GM12878 (cell line): ENCODE measurements at regions not wholly inside any gene's neighbourhood (a gene's known extent, or its start where the extent isn't known, plus 50 kb on each side); places are given as distances from the start of the nearest gene placed in this dataset.

Experiments used
- ASH2L ChIP-seq: fragments of 300-600, 200-600 bp; sonication (generic); IDR thresholded peaks from 2 replicates; pipeline ENCODE4 v1.6.1; 2017; ENCODE audit warnings: low read depth, mild to moderate bottlenecking, borderline replicate concordance
- BCL11A ChIP-seq: IDR thresholded peaks from 2 replicates; pipeline ENCODE4 v1.6.1; 2011; ENCODE audit warnings: low read depth, low read length
- CHD1 ChIP-seq: IDR thresholded peaks from 2 replicates; pipeline ENCODE4 v1.6.1; 2012; ENCODE audit warnings: low read depth, low read length, improper control_type of control experiment
- E2F8 ChIP-seq: fragments of 450-650 bp; IDR thresholded peaks from 2 replicates; pipeline ENCODE4 v1.6.1; 2018; ENCODE audit warnings: mild to moderate bottlenecking, low read depth, moderate library complexity; ENCODE audit not compliant: partially characterized antibody
- EED ChIP-seq: sonication (generic); IDR thresholded peaks from 2 replicates; pipeline ENCODE4 v1.6.1; 2016; ENCODE audit warnings: antibody characterized with exemption, low read depth
- ESRRA ChIP-seq: IDR thresholded peaks from 2 replicates; pipeline ENCODE4 v1.6.1; 2012; ENCODE audit warnings: mild to moderate bottlenecking, low read length, improper control_type of control experiment
- HDAC6 ChIP-seq: fragments of 200-600 bp; sonication (generic); IDR thresholded peaks from one replicate; pipeline ENCODE4 v1.8.0; 2017; ENCODE audit warnings: antibody characterized with exemption; ENCODE audit not compliant: unreplicated experiment
- IKZF1 ChIP-seq: fragments of 450-650 bp; conservative IDR thresholded peaks from 2 replicates; pipeline ENCODE4 v1.6.1; 2017; ENCODE audit warnings: antibody characterized with exemption, mild to moderate bottlenecking
- KLF5 ChIP-seq: fragments of 450-650 bp; IDR thresholded peaks from 2 replicates; pipeline ENCODE4 v1.6.1; 2014; ENCODE audit warnings: mild to moderate bottlenecking; ENCODE audit not compliant: partially characterized antibody
- MAX ChIP-seq: IDR thresholded peaks from 2 replicates; pipeline ENCODE4 v1.6.1; 2012; ENCODE audit warnings: low read depth, low read length, improper control_type of control experiment
- MEF2A ChIP-seq: IDR thresholded peaks from 2 replicates; pipeline ENCODE4 v1.6.1; 2011; ENCODE audit warnings: low read depth, mild to moderate bottlenecking, low read length, moderate library complexity; ENCODE audit not compliant: insufficient read depth
- MEF2B ChIP-seq: fragments of 450-650 bp; IDR thresholded peaks from 2 replicates; pipeline ENCODE4 v1.6.1; 2018; ENCODE audit warnings: mild to moderate bottlenecking, moderate library complexity; ENCODE audit not compliant: partially characterized antibody, poor library complexity, severe bottlenecking
- MTA3 ChIP-seq: IDR thresholded peaks from 2 replicates; pipeline ENCODE4 v1.6.1; 2012; ENCODE audit warnings: low read length, inconsistent platforms, borderline replicate concordance
- NFIC ChIP-seq: IDR thresholded peaks from 2 replicates; pipeline ENCODE4 v1.6.1; 2012; ENCODE audit warnings: low read depth, mild to moderate bottlenecking, inconsistent platforms, low read length, moderate library complexity
- NFYA ChIP-seq: IDR thresholded peaks from 2 replicates; pipeline ENCODE4 v1.6.1; 2011; ENCODE audit warnings: low read depth, mild to moderate bottlenecking, low read length, improper control_type of control experiment, borderline replicate concordance
- NR2C1 ChIP-seq: fragments of 450-650 bp; IDR thresholded peaks from 2 replicates; pipeline ENCODE4 v1.6.1; 2017; ENCODE audit warnings: antibody characterized with exemption, mild to moderate bottlenecking, moderate library complexity
- PML ChIP-seq: IDR thresholded peaks from 2 replicates; pipeline ENCODE4 v1.6.1; 2012; ENCODE audit warnings: low read length, inconsistent platforms
- POLR2AphosphoS2 ChIP-seq: IDR thresholded peaks from 2 replicates; pipeline ENCODE4 v1.6.1; 2011; ENCODE audit warnings: low read depth, mild to moderate bottlenecking, low read length, improper control_type of control experiment, moderate library complexity
- POU2F2 ChIP-seq: IDR thresholded peaks from 3 replicates; pipeline ENCODE4 v1.6.1; 2011; ENCODE audit warnings: low read depth, mild to moderate bottlenecking, low read length, borderline replicate concordance
- RAD21 ChIP-seq: IDR thresholded peaks from 2 replicates; pipeline ENCODE4 v1.6.1; 2011; ENCODE audit warnings: mild to moderate bottlenecking, low read depth, low read length, moderate library complexity; ENCODE audit not compliant: insufficient read depth
- RUNX3 ChIP-seq: IDR thresholded peaks from 2 replicates; pipeline ENCODE4 v1.6.1; 2012; ENCODE audit warnings: low read length, inconsistent platforms
- SIN3A ChIP-seq: IDR thresholded peaks from 2 replicates; pipeline ENCODE4 v1.6.1; 2012; ENCODE audit warnings: low read depth, low read length, improper control_type of control experiment
- SPI1 ChIP-seq: IDR thresholded peaks from 2 replicates; pipeline ENCODE4 v1.6.1; 2011; ENCODE audit warnings: low read depth, mild to moderate bottlenecking, low read length, moderate library complexity, borderline replicate concordance; ENCODE audit not compliant: insufficient read depth
- SRF ChIP-seq, 2 experiments: IDR thresholded peaks; 2 replicates each; pipeline ENCODE4 v1.6.1; 2011; ENCODE audit warnings: low read depth in 2 of 2, low read length in 2 of 2, mild to moderate bottlenecking in 1 of 2, moderate library complexity in 1 of 2
- SUZ12 ChIP-seq: fragments of 200-600 bp; sonication (generic); IDR thresholded peaks from one replicate; pipeline ENCODE4 v1.6.1; 2018; ENCODE audit warnings: antibody characterized with exemption, mild to moderate bottlenecking; ENCODE audit not compliant: unreplicated experiment
- TBL1XR1 ChIP-seq: IDR thresholded peaks from 2 replicates; pipeline ENCODE4 v1.6.1; 2012; ENCODE audit warnings: low read depth, low read length, improper control_type of control experiment
- TCF12 ChIP-seq: IDR thresholded peaks from 2 replicates; pipeline ENCODE4 v1.6.1; 2011; ENCODE audit warnings: low read depth, mild to moderate bottlenecking, low read length
- TCF3 ChIP-seq: IDR thresholded peaks from 2 replicates; pipeline ENCODE4 v1.6.1; 2012; ENCODE audit warnings: low read depth, mild to moderate bottlenecking, low read length, borderline replicate concordance; ENCODE audit not compliant: insufficient read depth
- ZNF24 ChIP-seq: fragments of 450-650 bp; IDR thresholded peaks from 2 replicates; pipeline ENCODE4 v1.6.1; 2017; ENCODE audit warnings: antibody characterized with exemption, mild to moderate bottlenecking

- TF ChIP-seq E2F8: no peak
- peak; percentile 32; the same call in 1 of the 2 replicates for TF ChIP-seq SPI1
- peak; percentile 92 for TF ChIP-seq MEF2A
- TF ChIP-seq MAX: no peak
- TF ChIP-seq RUNX3: peak; percentile 83
- no peak for TF ChIP-seq ASH2L
- TF ChIP-seq MTA3: no peak
- no peak for TF ChIP-seq SUZ12
- TF ChIP-seq POU2F2: 0 out of 3 replicates have a peak, but pooled peaks have one; percentile 34
- TF ChIP-seq PML: peak; percentile 40; the same call in 1 of the 2 replicates
- no peak for TF ChIP-seq SIN3A
- TF ChIP-seq POLR2AphosphoS2: no peak
- TF ChIP-seq CHD1: no peak
- TF ChIP-seq EED: peak; percentile 51; the same call in 1 of the 2 replicates
- no peak for TF ChIP-seq NFYA
- 0 out of 2 replicates have a peak, but pooled peaks have one; percentile 34 for TF ChIP-seq TBL1XR1
- no peak for TF ChIP-seq NR2C1
- TF ChIP-seq BCL11A: 0 out of 2 replicates have a peak, but pooled peaks have one; percentile 11
- no peak for TF ChIP-seq ZNF24
- no peak for TF ChIP-seq KLF5
- peak; percentile 18 for TF ChIP-seq IKZF1
- TF ChIP-seq NFIC: peak; percentile 4; the same call in 1 of the 2 replicates
- TF ChIP-seq SRF (IDR thresholded peaks at IDR 0.05; ENCODE audit: low read depth in 2 of 2, low read length in 2 of 2): peak; percentile 49 to 95; a peak in 3 of 4 replicates
- TF ChIP-seq TCF12: 0 out of 2 replicates have a peak, but pooled peaks have one; percentile 16
- TF ChIP-seq MEF2B: peak; percentile 65
- TF ChIP-seq RAD21: peak; percentile 38; the same call in 1 of the 2 replicates
- no peak for TF ChIP-seq HDAC6
- TF ChIP-seq ESRRA: no peak
- no peak for TF ChIP-seq TCF3
- TF ChIP-seq, all 136 proteins: peak for 19
Measured at GRCh38 chr10:92757066-92757710, 67.4 kb downstream of the HHEX start (continued).
